Right kidney (tissue), 1 donor: ENCODE measurements at regions not wholly inside any gene's neighbourhood (a gene's known extent, or its start where the extent isn't known, plus 50 kb on each side); places are given as distances from the start of the nearest gene placed in this dataset.

Source experiments
- DNase-seq: peaks from one replicate; pipeline ENCODE4 v3.0.0-alpha.2; 2016

DNA sequence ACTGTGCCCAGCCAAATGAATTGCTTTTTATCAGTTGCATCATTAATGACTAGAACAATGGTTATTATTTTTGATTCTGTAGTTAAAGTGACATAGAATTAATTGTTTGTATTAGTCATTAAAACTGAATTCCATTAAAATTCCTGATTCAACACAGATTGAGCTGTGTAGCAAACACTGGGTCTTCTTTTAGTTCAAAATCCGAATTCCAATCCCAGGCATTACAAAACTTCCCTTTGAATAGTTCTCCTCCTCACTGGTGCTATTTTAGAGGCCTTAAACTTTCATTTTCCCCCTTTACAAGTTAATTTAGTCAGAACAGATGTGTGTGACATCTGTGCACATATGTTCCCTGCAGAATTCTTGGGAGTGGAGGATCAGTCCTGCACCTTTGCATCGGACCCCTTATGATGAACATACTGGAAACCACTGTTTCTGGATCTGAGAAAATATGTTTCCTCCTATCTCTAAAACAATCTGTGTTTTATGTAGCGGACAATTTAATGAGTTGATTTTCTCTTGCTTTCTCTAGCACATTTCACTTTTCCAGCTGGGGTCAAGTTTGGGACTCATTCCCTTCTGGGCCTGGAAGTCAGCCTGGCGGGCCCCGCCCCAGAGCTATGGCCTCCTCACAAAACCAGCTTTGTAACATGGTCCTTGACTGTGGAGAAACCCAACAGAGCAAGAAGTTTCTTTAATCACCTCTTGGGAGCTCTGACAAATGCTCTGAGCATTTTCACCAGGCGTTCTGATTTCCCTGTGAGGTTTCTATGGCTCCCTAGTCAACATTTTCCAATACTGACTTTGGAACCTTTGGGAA lies 87.9 kb upstream of the MAMDC2 start:
- DNase-seq: peak; percentile 7

- DNase-seq: no peak
Observed at GRCh38 chr9:69961843-69962242, 81.8 kb upstream of the MAMDC2 start.

- DNase-seq: no peak
Observed at GRCh38 chr9:69963803-69964202, 79.8 kb upstream of the MAMDC2 start.

GRCh38 chr9:69964446-69964845 lies 79.2 kb upstream of the MAMDC2 start:
- no peak for DNase-seq

GRCh38 chr9:69965416-69966145 lies 78.1 kb upstream of the MAMDC2 start:
- no peak for DNase-seq

DNA sequence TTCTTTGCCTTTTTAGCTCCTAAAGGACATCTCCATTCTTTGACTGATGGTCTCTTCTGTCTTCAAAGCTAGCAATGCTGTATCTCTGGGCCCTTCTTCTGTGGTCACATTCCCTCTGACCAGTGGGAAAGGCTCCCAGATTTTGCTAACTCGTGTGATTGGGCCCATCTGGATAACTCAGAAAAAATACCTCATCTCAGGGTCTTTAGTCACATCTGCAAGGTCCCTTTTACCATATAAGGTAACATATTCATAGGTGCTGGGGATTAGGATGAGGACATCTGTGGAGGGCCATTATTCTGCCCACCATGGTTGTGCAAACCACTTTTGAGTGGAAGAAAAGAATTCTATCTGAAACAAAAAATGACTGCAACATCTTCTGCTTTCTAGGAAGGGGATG lies 76.3 kb upstream of the MAMDC2 start:
- no peak for DNase-seq

GRCh38 chr9:69970001-69970533 lies 73.6 kb upstream of the MAMDC2 start:
- no peak for DNase-seq

- peak; percentile 52 for DNase-seq
Observed at GRCh38 chr9:69971643-69972449, 71.8 kb upstream of the MAMDC2 start.

- DNase-seq: no peak
Observed at GRCh38 chr9:69975681-69976080, 68.0 kb upstream of the MAMDC2 start.

DNA sequence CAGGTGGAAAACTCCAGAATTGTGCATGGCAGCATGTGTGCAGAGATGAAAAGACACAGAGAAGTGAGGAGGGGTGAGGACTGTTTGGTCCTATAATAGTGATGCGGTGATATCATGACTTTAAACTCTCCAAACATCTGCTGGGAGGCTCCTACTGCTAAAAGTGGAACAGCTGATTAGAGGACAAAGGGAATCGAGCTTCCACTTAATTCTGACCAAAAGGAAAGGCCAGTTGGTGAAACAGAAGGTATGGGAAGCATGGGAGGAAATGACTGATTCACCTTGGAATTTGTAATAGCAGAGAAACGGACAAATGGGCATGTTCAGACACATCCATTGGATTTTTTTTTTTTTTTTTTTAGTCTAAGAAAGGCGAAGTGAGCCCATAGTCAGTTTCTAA lies 67.5 kb upstream of the MAMDC2 start:
- DNase-seq: no peak

DNA sequence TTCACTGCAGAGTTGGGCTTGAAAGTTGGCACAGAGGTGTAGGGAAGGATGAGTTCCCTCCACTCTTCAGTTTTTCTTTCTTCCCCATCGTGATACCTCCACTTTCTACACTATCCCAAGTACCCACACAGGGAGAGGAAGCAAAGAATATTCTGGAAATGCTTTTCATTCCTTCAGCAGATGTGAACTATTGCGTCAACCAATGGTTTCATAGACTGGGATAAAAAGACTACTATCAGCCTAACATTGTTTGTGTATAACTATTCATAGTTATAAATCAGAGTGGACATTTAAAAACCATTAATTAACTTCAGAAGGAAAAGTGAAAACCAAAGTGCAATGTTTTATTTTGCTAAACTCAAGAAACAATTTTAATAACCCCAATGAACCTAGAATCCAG lies 63.6 kb upstream of the MAMDC2 start:
- DNase-seq: no peak

DNA sequence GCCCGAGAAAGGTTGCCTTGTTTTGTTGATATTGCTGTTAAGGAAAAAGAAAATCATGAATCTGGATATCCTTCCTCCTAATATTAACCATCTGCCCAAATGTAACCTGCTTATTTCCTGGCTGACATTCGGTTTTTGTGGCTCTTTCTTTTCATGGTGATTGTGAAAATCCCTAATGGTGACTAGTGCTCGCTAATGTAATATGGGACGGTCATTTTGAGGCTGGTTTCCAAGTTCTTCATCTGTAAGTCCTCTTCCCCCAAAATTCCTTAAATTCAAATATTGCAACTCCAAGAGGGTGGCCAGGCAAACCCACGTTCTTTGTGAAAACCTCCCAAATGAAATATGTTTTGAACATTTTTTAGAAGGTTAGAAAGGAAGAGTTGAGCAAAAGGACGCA lies 63.1 kb upstream of the MAMDC2 start:
- DNase-seq: no peak

DNA sequence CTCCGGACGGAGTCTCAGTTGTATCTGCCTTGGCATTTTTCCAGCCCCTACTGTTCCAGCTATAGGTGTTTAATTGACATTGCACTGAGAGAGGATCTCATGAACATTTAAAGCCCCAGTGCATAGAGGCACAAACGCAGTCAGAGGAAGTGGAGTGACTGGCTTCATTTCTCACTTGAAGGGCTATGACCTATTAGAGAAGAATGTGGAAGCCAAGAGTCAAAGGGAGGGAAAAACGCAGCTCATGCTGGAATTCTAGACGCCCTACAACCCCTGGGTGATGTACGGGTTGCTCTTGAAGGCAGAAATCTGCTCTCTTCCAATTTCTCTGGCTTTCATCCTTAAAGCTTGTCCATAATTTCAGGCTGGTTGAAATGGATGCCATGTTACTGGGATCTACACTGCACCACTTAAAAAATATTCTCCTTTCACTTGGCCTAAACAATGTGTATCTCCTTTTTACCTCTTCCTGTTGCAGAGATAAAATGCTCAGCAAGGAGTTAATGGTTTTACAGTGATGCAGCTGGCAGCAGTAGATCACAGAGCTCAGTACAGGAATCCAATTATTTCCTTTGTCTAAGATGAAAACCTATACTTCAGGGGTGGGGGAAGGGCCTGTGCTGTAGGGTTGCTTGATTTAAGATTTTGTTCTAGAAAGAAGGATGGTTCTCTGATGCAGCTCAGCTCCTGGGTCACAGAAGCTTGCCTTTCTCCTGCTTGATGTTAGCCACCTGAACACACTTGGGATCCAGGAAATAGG lies 61.8 kb upstream of the MAMDC2 start:
- peak; percentile 14 for DNase-seq

DNA sequence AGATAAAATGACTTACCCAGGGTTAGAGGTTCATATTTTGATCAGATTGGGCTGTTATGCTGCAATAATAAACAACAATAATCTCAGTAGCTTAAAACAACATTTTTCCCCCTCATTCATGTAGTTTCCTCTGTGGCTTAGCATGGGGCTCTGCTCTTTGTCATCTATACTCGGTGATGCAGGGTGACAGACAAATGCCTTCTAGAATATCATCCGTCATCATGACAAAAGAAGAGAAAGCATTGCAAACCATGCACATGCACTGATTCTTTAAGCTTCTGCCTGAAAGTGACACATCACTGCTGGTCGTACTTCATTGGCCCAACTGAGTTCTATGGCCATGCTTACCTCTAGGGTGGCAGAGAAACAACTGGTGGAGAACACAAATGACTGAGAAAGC lies 58.8 kb upstream of the MAMDC2 start:
- DNase-seq: no peak

- DNase-seq: no peak
Observed at GRCh38 chr9:69985971-69986370, 57.7 kb upstream of the MAMDC2 start.

DNA sequence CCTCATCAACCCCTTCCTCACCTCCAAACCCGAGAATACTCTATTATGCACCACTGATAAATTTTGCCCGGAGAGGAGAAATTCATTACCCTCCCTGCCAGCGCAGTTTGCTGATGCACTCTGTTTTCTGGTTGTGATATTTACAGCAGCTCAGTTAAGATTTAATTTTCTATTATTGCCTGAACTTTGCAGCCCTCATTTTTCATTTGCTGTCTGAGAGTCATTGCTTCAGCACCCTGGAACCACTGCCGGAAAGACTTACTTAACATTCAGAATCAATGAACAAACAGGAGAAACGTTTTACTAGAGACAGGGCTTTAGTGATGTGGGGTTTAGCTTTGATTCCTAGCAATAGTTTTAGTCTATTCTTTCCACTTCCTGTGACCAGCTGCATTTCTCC lies 56.7 kb upstream of the MAMDC2 start:
- DNase-seq: no peak

GRCh38 chr9:69987457-69987856 lies 56.2 kb upstream of the MAMDC2 start:
- no peak for DNase-seq

DNA sequence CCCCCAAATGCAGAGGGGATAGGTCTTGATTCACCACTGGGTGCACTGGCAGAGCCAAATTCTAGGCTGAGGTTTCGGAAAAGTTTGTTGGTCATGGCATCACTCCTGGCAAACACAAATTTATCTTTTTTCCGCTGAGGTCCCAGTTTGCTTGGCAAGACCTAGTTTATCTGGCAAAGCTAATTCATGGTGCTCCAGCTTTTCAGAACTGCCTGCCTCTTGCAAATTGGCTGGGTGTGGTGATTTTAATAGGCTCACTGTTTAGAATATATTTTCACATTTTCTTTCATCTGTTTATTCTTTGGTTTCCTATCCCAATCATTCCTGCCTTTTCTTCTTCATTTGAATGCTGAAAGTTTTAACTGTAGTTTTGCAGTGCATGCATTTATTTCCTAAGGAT lies 50.5 kb upstream of the MAMDC2 start:
- DNase-seq: no peak
